ENCODE measurements at regions not wholly inside any gene's neighbourhood (a gene's known extent, or its start where the extent isn't known, plus 50 kb on each side); places are given as distances from the start of the nearest gene placed in this dataset.

GRCh38 chr12:90484094-90484493, 470.9 kb downstream of the CCER1 start:
- POLR2A ChIA-PET = no interaction called here
- H3K4me2 ChIP-seq (ENCODE audit: control insufficient read depth, insufficient read depth) = no peak overlapping the region
- no peak overlapping the region for H2AFZ ChIP-seq (ENCODE audit: control insufficient read depth, low read depth, low read length)
- no peak overlapping the region for H3K4me3 ChIP-seq
- intact Hi-C loops (cut with micrococcal nuclease; ENCODE audit: unreplicated experiment) (no loop called here), in situ Hi-C loops (cut with MboI) (no loop called here)
- H3K9me3 ChIP-seq (replicated peaks; ENCODE audit: control insufficient read depth, insufficient read depth, low read length) = no peaks in the 10 kb centered on the region
- H3K9ac ChIP-seq (ENCODE audit: control insufficient read depth, insufficient read depth, low read length) = no peak overlapping the region
- CTCF ChIA-PET = no interaction called here
- H3K27ac ChIP-seq (ENCODE audit: control insufficient read depth, insufficient read depth) = no peak overlapping the region
- FAIRE-seq (no peak), DNase-seq (ENCODE audit: low read depth, low spot score) (no peak), ATAC-seq (peak; percentile 24; the same call in 1 of the 3 replicates)
- no TSS peak for BruUV-seq (replicated peaks)
- H3K27me3 ChIP-seq (replicated peaks in 1 of 2; ENCODE audit: control insufficient read depth in 2 of 2, insufficient read depth in 2 of 2, low read length in 1 of 2) = no peaks in the 10 kb centered on the region
- H3K79me2 ChIP-seq (ENCODE audit: control insufficient read depth, insufficient read depth, low read length) = no peaks in the 10 kb centered on the region
- no peaks in the 10 kb centered on the region for H3K36me3 ChIP-seq (ENCODE audit: control insufficient read depth in 2 of 2, insufficient read depth in 2 of 2, low read length in 1 of 2)
- TF ChIP-seq ZNF384 (IDR thresholded peaks at IDR 0.05; ENCODE audit: borderline replicate concordance, low read depth, low read length) (no peak), PRDM15 (CRISPR knock-in tag; IDR thresholded peaks at IDR 0.05) (no peak), GATAD2B (conservative IDR thresholded peaks at IDR 0.05; ENCODE audit: low read depth) (no peak), SMAD5 (IDR thresholded peaks at IDR 0.05; ENCODE audit: low read depth) (no peak), E2F4 (IDR thresholded peaks at IDR 0.05; ENCODE audit: low read depth, low read length) (no peak), IRF5 (IDR thresholded peaks at IDR 0.05; ENCODE audit: borderline replicate concordance) (no peak)
- no peaks in the 10 kb centered on the region for H4K20me1 ChIP-seq (ENCODE audit: control insufficient read depth, insufficient read depth)
- WGBS (ENCODE audit: insufficient coverage, insufficient replicate concordance, low lambda C conversion rate, missing lambda C conversion rate) = 39% methylated on average over 2 of the region's 2 CpGs
- SMC1A ChIA-PET (ENCODE audit: uncharacterized antibody, unreplicated experiment) = no interaction called here
- H3K4me1 ChIP-seq (ENCODE audit: control insufficient read depth, insufficient read depth, low read length) = no peaks in the 10 kb centered on the region
- RAD21 ChIA-PET (ENCODE audit: unreplicated experiment) = no interaction called here

All from GM12878 (cell line).